ENCODE measurements at regions not wholly inside any gene's neighbourhood (a gene's known extent, or its start where the extent isn't known, plus 50 kb on each side); places are given as distances from the start of the nearest gene placed in this dataset.
"Not testable (repeated sequence)": the region's sequence is repeated elsewhere in the genome, so short reads cannot be mapped to it uniquely, and the experiment has no call there.

DNA sequence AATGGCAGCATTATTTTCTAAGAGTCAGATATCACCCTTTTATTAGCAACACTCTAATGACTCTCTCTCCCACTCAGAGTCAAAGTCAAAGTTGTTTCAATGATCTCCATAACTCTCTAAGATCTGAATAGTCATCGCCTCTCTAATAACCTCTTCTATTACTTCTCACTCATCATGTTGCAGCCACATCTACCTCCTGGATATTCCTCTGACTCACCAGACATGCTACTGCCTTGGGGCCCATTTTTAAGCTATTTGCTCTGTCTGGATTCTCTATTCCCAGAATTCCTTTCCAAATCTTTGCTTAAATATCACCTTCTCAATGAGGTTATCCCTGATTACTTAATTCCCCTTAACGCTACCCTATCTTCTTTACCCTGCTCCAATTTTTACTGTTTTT, 391.8 kb upstream of the MAGEB16 start:
- DNase-seq (ENCODE audit: low read depth), result no peak

DNA sequence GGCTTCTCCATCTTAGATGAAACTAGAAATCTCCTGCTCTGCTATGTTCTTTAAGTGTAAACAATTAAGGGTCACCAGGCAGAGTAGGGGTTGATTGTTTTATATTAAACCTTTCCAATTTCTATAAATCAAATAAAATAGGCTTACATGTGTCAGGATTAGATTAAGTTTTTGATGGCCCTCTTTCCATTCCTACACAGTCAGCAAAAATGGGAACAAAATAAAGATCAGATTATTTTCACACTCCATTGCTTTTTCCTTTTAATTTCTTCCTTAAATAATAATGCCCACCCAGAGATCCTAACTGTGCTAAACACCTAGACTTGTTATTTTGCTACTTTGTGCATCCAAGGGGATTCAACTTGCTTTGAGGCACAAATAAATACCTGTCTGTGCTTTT, 381.4 kb upstream of the MAGEB16 start:
- no peak for DNase-seq (ENCODE audit: low read depth)

DNA sequence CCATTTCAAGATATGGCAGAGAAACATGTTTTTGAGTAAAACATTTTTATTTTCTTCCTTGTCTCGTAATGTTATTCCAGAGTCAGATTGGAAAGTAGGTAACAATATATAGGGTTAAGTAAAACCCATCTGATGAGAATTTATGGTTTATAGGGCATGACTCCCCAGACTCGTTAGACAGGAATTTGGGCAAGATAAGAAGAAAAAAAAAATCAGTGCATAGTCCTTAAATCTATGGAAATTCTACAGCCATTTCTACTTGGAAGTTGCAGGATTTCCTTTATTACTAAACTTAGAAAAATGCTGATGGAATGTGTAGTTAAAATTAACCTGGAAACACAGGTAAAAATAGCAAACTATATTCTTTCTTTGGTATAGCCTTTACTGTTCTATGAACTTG, 366.1 kb upstream of the MAGEB16 start:
- DNase-seq (ENCODE audit: low read depth), result no peak

- peak; percentile 72 for DNase-seq (ENCODE audit: low read depth)
Measured at GRCh38 chrX:35439034-35439660, 359.0 kb upstream of the MAGEB16 start.

GRCh38 chrX:35439692-35440091, 358.4 kb upstream of the MAGEB16 start:
- no peak for DNase-seq (ENCODE audit: low read depth)

GRCh38 chrX:35442421-35442820, 355.7 kb upstream of the MAGEB16 start:
- no peak for DNase-seq (ENCODE audit: low read depth)

- not testable (repeated sequence) for DNase-seq (ENCODE audit: low read depth)
Measured at GRCh38 chrX:35443091-35443582, 355.0 kb upstream of the MAGEB16 start.

GRCh38 chrX:35444671-35445355, 353.3 kb upstream of the MAGEB16 start:
- no peak for DNase-seq (ENCODE audit: low read depth)

DNA sequence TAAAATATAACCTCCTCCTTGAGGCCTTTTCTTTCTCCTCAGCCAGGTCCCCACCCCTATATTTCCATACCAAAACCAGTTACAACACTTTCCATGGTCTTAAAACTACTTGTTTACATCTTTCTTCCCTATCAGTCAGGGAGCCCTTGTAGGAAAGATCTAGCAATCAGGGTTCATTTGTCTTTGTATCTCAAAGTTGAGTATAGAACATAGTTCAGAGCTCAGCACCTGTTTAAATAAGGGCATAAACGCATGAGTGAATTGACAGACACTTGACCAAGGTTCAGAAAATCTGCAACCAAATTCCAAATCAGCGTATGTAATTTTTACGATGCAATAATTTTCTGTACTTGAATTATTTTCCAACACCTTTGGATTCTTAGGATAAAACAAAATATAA, 352.2 kb upstream of the MAGEB16 start:
- DNase-seq (ENCODE audit: low read depth), result no peak

DNA sequence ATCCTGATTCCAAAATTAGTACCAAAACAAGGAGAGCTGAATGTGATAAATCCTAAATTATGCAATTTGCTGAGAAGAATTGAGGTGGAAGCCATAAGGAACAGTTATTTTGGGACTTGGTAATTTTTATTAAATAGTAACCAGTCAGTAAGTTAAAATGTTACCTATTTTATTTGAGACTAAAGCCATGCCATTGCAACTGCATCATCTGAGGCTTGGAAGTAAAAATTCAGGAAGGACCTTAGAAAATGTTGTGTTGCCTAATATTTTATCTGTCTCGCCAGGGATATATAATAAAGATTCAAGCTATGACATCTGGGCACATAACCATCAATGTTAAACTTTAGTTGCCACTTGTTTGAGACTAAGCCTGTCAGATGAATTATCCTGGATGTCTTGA, 341.3 kb upstream of the MAGEB16 start:
- DNase-seq (ENCODE audit: low read depth), result no peak

DNA sequence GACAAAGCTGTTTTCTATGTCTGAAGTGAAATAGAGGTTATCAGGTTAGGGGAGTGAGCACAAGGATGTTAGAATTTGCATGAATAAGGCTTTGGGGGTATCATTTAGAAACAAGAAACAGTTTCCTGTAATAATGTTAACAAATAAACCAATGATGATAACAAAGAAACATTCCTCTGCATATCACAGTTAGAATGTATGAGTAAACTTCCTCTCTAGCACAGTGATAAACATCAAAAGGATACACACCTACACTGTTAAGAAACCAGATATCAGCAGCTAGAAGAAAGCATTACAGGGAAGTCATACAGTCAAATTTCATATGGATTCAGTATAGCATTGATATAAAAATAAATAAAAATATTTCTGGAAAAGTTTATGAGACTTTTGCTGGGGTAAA, 340.0 kb upstream of the MAGEB16 start:
- DNase-seq (ENCODE audit: low read depth), result no peak

DNA sequence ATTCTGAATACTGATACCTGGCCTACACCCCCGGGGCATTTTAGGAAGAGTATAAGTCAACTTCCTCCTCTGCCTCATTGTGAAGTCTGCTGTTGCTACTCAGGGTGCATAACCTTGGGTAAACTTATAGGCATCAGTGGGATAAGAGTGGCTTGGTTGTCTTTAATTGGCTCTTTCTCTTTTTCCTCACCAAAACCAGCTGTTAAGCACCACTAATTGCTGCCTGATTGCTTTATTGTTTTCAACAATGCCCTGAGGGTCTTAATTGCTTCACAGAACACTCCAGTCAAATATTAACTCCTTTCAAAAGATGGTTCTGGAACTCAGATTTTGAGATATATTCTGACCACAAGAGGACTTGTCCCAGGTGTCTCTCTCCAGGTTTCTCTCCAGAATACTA, 337.0 kb upstream of the MAGEB16 start:
- DNase-seq (ENCODE audit: low read depth), result no peak

GRCh38 chrX:35496671-35497070, 301.5 kb upstream of the MAGEB16 start:
- not testable (repeated sequence) for DNase-seq (ENCODE audit: low read depth)

- not testable (repeated sequence) for DNase-seq (ENCODE audit: low read depth)
Measured at GRCh38 chrX:35497453-35497852, 300.7 kb upstream of the MAGEB16 start.

- DNase-seq (ENCODE audit: low read depth), result no peak
Measured at GRCh38 chrX:35499071-35499862, 298.9 kb upstream of the MAGEB16 start.

GRCh38 chrX:35507701-35508100, 290.4 kb upstream of the MAGEB16 start:
- no peak for DNase-seq (ENCODE audit: low read depth)

GRCh38 chrX:35548003-35548402, 250.1 kb upstream of the MAGEB16 start:
- DNase-seq (ENCODE audit: low read depth), result not testable (repeated sequence)

DNA sequence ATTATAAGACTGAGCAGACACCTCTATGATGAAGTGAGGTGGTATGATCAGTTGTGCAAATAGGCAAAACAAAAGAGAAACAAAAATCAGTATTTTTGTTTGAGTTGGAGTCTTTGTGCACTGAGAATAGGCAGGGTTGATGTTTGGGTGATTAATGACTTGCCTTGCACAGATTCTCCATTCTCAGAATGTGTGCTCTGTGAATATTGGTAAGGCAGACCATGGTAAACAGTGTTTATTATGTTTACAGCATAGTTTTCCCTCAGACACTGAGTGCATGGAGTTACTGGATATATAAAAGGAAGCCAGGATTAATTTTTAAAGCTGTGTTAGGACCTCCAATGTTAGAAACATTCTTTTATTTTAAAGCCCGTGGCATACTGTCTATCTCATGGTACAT, 240.2 kb upstream of the MAGEB16 start:
- DNase-seq (ENCODE audit: low read depth), result no peak

DNA sequence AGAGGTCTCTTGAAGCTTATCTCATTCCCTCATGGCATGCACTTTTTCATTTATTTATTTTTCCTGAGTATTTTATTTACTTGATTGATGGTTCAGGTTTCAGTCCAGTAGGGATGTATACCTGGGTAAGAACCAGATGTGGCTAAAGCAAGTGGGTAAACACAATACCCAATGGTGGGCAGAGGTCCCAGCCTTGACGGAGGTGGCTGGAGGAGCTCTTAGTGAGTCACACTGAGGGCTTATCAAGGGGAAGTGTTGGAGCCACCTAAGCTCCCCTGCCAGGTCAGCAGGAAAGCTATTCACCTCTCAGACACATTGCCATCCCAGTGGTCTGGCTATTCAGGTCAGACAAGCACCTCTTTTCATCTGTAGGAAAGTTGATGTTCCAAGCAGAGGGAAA, 236.2 kb upstream of the MAGEB16 start:
- no peak for DNase-seq (ENCODE audit: low read depth)

DNA sequence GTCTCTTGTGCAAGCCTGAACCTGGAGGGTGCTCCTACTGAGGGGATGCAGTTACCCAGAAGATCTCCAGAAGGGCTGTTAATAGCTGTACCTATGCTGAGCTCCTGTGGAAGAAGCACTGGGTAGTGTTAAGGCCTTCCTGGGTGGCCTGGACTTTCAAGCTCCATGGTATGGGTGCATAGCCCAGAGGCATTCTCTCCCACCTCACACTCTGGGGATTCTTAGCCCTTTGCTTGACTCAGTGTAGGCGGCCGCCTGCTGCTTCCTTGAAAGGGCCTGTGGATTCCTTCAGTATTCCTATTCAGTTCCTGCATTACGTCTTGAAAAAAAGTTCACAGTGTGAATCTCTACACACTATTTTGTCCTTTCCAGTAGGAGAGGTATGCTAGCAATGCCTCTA, 235.7 kb upstream of the MAGEB16 start:
- no peak for DNase-seq (ENCODE audit: low read depth)

- no peak for DNase-seq (ENCODE audit: low read depth)
Measured at GRCh38 chrX:35590210-35590609, 207.9 kb upstream of the MAGEB16 start.

- DNase-seq (ENCODE audit: low read depth), result not testable (repeated sequence)
Measured at GRCh38 chrX:35611562-35611961, 186.6 kb upstream of the MAGEB16 start.

GRCh38 chrX:35617836-35618235, 180.3 kb upstream of the MAGEB16 start:
- no peak for DNase-seq (ENCODE audit: low read depth)

Measured in CMK (cell line).